HEK293T (cell line): ENCODE measurements at regions not wholly inside any gene's neighbourhood (a gene's known extent, or its start where the extent isn't known, plus 50 kb on each side); places are given as distances from the start of the nearest gene placed in this dataset.

Experiments
- ELF4 ChIP-seq: fragments of 450-650 bp; IDR thresholded peaks from 2 replicates; pipeline ENCODE4 v1.6.1; 2017; ENCODE audit warnings: antibody characterized with exemption
- FOXM1 ChIP-seq: fragments of 450-650 bp; IDR thresholded peaks from 2 replicates; pipeline ENCODE4 v1.6.1; 2017; ENCODE audit warnings: mild to moderate bottlenecking, borderline replicate concordance
- PKNOX1 ChIP-seq: fragments of 450-650 bp; IDR thresholded peaks from 2 replicates; pipeline ENCODE4 v1.6.1; 2016
- SUZ12 ChIP-seq: fragments of 450-650 bp; IDR thresholded peaks from 2 replicates; pipeline ENCODE4 v1.6.1; 2016; ENCODE audit warnings: mild to moderate bottlenecking

GRCh38 chr17:77716289-77716926, 242.1 kb upstream of the TNRC6C start:
- TF ChIP-seq FOXM1 (no peak), ELF4 (no peak), PKNOX1 (no peak), SUZ12 (no peak)
